ENCODE measurements at regions not wholly inside any gene's neighbourhood (a gene's known extent, or its start where the extent isn't known, plus 50 kb on each side); places are given as distances from the start of the nearest gene placed in this dataset.

GRCh38 chr11:70490723-70491558, 92.6 kb downstream of the CTTN start:
- Histone ChIP-seq H2BK15ac (ENCODE audit: low read depth, low read length) (no peak overlapping the region), H3K4me2 (ENCODE audit: insufficient read depth, insufficient read length, low read length) (no peak overlapping the region), H2BK120ac (ENCODE audit: low read depth, low read length, poor library complexity, severe bottlenecking) (no peak overlapping the region), H3T11ph (ENCODE audit: low read length) (no peak overlapping the region), H3K79me2 (ENCODE audit: insufficient read depth, low read length) (no peaks in the 10 kb centered on the region), H3K18ac (ENCODE audit: insufficient read length, low read depth, low read length) (no peak overlapping the region), H2AFZ (ENCODE audit: low read length) (no peak overlapping the region), H3K9ac (ENCODE audit: extremely low read depth, insufficient read length, low read length) (no peak overlapping the region), H3K4ac (ENCODE audit: low read depth, low read length) (no peak overlapping the region), H4K5ac (ENCODE audit: insufficient read length, low read depth, low read length) (no peak overlapping the region), H3K23me2 (ENCODE audit: insufficient read length, low read depth, low read length, poor library complexity, severe bottlenecking) (no peaks in the 10 kb centered on the region), H2BK12ac (ENCODE audit: insufficient read length, low read depth, low read length) (no peak overlapping the region), H3K23ac (ENCODE audit: insufficient read length, low read depth, low read length) (no peak overlapping the region), H3K27ac (ENCODE audit: insufficient read length, low read depth, low read length) (no peak overlapping the region), H4K20me1 (ENCODE audit: control insufficient read depth, insufficient read depth, insufficient read length) (peaks cover 2% of the 10 kb centered on the region), H4K8ac (replicated peaks; ENCODE audit: insufficient read length, low read depth, low read length) (no peak overlapping the region), H3K4me1 (ENCODE audit: insufficient read depth, low read length) (no peaks in the 10 kb centered on the region), H2BK5ac (ENCODE audit: insufficient read length, low read length) (no peak overlapping the region), H4K91ac (ENCODE audit: insufficient read length, low read depth, low read length) (no peak overlapping the region), H3K14ac (ENCODE audit: insufficient read depth, low read length) (no peak overlapping the region), H2AK5ac (ENCODE audit: insufficient read length, low read length) (no peak overlapping the region), H3K27me3 (ENCODE audit: insufficient read depth, low read length) (no peaks in the 10 kb centered on the region), H3K9me3 (ENCODE audit: control insufficient read depth, low read depth, low read length) (peaks cover 6% of the 10 kb centered on the region), H2BK20ac (ENCODE audit: low read depth, low read length, poor library complexity, severe bottlenecking) (no peak overlapping the region), H3K79me1 (ENCODE audit: insufficient read depth, low read depth, low read length, poor library complexity, severe bottlenecking) (no peaks in the 10 kb centered on the region), H3K56ac (ENCODE audit: insufficient read length, low read depth, low read length) (no peak overlapping the region)
- Mint-ChIP-seq H3K9me3 (peaks cover 11 to 14% of the 10 kb centered on the region in 2 experiments), H3K36me3 (ENCODE audit: insufficient read depth in 1 of 3, low read depth in 3 of 3) (peaks cover 25 to 57% (median 36%) of the 10 kb centered on the region in 3 experiments), H3K4me3 (peak overlapping the region in 1 of 2 experiments; percentile 12; a peak in 1 of 5 replicates), H3K27ac (no peak overlapping the region; a peak in 1 of 7 replicates), H3K4me1 (no peaks in the 10 kb centered on the region), H3K27me3 (ENCODE audit: low read depth) (no peaks in the 10 kb centered on the region)
- no CpG with 5 or more reads among the region's 8 CpGs for WGBS (ENCODE audit: extremely low coverage, insufficient read length, low lambda C conversion rate)
- no peak for TF ChIP-seq CTCF (conservative IDR thresholded peaks at IDR 0.05)
- no peak for DNase-seq
